Panc1 (cell line): ENCODE measurements at regions not wholly inside any gene's neighbourhood (a gene's known extent, or its start where the extent isn't known, plus 50 kb on each side); places are given as distances from the start of the nearest gene placed in this dataset.

Source experiments
- CTCF ChIP-seq: fragments of 450-650 bp; IDR thresholded peaks from 2 replicates; pipeline ENCODE4 v1.5.1; 2017; ENCODE audit warnings: mild to moderate bottlenecking
- POLR2AphosphoS5 ChIP-seq: IDR thresholded peaks from 2 replicates; pipeline ENCODE4 v1.6.1; 2012; ENCODE audit warnings: mild to moderate bottlenecking, low read depth, low read length, moderate library complexity

- TF ChIP-seq POLR2AphosphoS5 (no peak), CTCF (no peak)
Observed at GRCh38 chr20:40309731-40310130, 379.3 kb downstream of the MAFB start.
